Testis (tissue), 2 donors: ENCODE measurements at regions not wholly inside any gene's neighbourhood (a gene's known extent, or its start where the extent isn't known, plus 50 kb on each side); places are given as distances from the start of the nearest gene placed in this dataset.

Experiments used
- POLR2A ChIP-seq: fragments of 450-650 bp; IDR thresholded peaks from one replicate; pipeline ENCODE4 v1.6.1; 2017; ENCODE audit warnings: antibody characterized with exemption, mild to moderate bottlenecking, moderate library complexity
- TF ChIP-seq, protein P1 (sequence below), 3 experiments: fragments of 450-650 bp in 2 of 3; fragments of 200-600 bp in 1 of 3; sonication (generic) in 1 of 3; IDR thresholded peaks; one replicate each; pipeline ENCODE4 v1.5.1; 2016 to 2019; ENCODE audit warnings: antibody characterized with exemption in 3 of 3, mild to moderate bottlenecking in 2 of 3, moderate library complexity in 1 of 3

- TF ChIP-seq, protein P1, sequence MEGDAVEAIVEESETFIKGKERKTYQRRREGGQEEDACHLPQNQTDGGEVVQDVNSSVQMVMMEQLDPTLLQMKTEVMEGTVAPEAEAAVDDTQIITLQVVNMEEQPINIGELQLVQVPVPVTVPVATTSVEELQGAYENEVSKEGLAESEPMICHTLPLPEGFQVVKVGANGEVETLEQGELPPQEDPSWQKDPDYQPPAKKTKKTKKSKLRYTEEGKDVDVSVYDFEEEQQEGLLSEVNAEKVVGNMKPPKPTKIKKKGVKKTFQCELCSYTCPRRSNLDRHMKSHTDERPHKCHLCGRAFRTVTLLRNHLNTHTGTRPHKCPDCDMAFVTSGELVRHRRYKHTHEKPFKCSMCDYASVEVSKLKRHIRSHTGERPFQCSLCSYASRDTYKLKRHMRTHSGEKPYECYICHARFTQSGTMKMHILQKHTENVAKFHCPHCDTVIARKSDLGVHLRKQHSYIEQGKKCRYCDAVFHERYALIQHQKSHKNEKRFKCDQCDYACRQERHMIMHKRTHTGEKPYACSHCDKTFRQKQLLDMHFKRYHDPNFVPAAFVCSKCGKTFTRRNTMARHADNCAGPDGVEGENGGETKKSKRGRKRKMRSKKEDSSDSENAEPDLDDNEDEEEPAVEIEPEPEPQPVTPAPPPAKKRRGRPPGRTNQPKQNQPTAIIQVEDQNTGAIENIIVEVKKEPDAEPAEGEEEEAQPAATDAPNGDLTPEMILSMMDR (IDR thresholded peaks at IDR 0.05), result no peak
- no peak for TF ChIP-seq POLR2A
Measured at GRCh38 chr5:2614571-2614970, 136.9 kb downstream of the IRX2 start.
